CD1c-positive myeloid dendritic cell (primary cell): ENCODE measurements at regions not wholly inside any gene's neighbourhood (a gene's known extent, or its start where the extent isn't known, plus 50 kb on each side); places are given as distances from the start of the nearest gene placed in this dataset.

ENCODE experiments used
- DNase-seq: peaks from one replicate; pipeline ENCODE4 v3.0.0-alpha.2; 2016; ENCODE audit errors: extremely low spot score

GRCh38 chr5:97580746-97581145, 397.7 kb upstream of the RIOK2 start:
- no peak for DNase-seq

GRCh38 chr5:97591781-97592180, 408.7 kb upstream of the RIOK2 start:
- DNase-seq, result no peak

- no peak for DNase-seq
Observed at GRCh38 chr5:97600486-97600885, 417.4 kb upstream of the RIOK2 start.

GRCh38 chr5:97601651-97602050, 418.6 kb upstream of the RIOK2 start:
- DNase-seq, result no peak

- no peak for DNase-seq
Observed at GRCh38 chr5:97606531-97606930, 423.5 kb upstream of the RIOK2 start.

GRCh38 chr5:97608501-97608900, 425.5 kb upstream of the RIOK2 start:
- no peak for DNase-seq

GRCh38 chr5:97618721-97619120, 435.7 kb upstream of the RIOK2 start:
- no peak for DNase-seq

- no peak for DNase-seq
Observed at GRCh38 chr5:97623441-97623840, 440.4 kb upstream of the RIOK2 start.

GRCh38 chr5:97624886-97625285, 441.8 kb upstream of the RIOK2 start:
- DNase-seq, result no peak

GRCh38 chr5:97627272-97627671, 444.2 kb upstream of the RIOK2 start:
- DNase-seq, result no peak

- DNase-seq, result no peak
Observed at GRCh38 chr5:97628031-97628430, 445.0 kb upstream of the RIOK2 start.

GRCh38 chr5:97628807-97629206, 445.8 kb upstream of the RIOK2 start:
- DNase-seq, result no peak

GRCh38 chr5:97629276-97629675, 446.2 kb upstream of the RIOK2 start:
- DNase-seq, result no peak

GRCh38 chr5:97635553-97635952, 452.5 kb upstream of the RIOK2 start:
- DNase-seq, result no peak

GRCh38 chr5:97636766-97637165, 453.7 kb upstream of the RIOK2 start:
- DNase-seq, result no peak

GRCh38 chr5:97641081-97641480, 458.0 kb upstream of the RIOK2 start:
- no peak for DNase-seq

GRCh38 chr5:97644206-97644605, 461.2 kb upstream of the RIOK2 start:
- DNase-seq, result no peak

GRCh38 chr5:97644896-97645295, 461.8 kb upstream of the RIOK2 start:
- DNase-seq, result no peak

- no peak for DNase-seq
Observed at GRCh38 chr5:97657239-97657638, 474.2 kb upstream of the RIOK2 start.

GRCh38 chr5:97658116-97658900, 475.3 kb upstream of the RIOK2 start:
- no peak for DNase-seq

GRCh38 chr5:97666783-97667182, 483.7 kb upstream of the RIOK2 start:
- DNase-seq, result no peak

- no peak for DNase-seq
Observed at GRCh38 chr5:97670447-97670846, 487.4 kb upstream of the RIOK2 start.

GRCh38 chr5:97676608-97677007, 493.6 kb upstream of the RIOK2 start:
- DNase-seq, result no peak

GRCh38 chr5:97694091-97694490, 511.0 kb upstream of the RIOK2 start:
- no peak for DNase-seq
